MM.1S (cell line): ENCODE measurements at regions not wholly inside any gene's neighbourhood (a gene's known extent, or its start where the extent isn't known, plus 50 kb on each side); places are given as distances from the start of the nearest gene placed in this dataset.

Experiments
- DNase-seq: peaks from one replicate; pipeline ENCODE4 v3.0.0-alpha.2; 2015
- H2AFZ ChIP-seq: fragments of 300-600 bp; sonication (generic); 2 replicates; pipeline ENCODE4 v1.6.0; 2016; ENCODE audit warnings: antibody characterized with exemption, low read length
- H3F3A ChIP-seq: fragments of 300-600 bp; sonication (generic); 2 replicates; pipeline ENCODE4 v1.6.1; 2016; ENCODE audit warnings: mild to moderate bottlenecking, antibody characterized with exemption, low read length, moderate library complexity, mixed read lengths; ENCODE audit not compliant: insufficient read depth
- H3K27ac ChIP-seq: fragments of 300-600 bp; sonication (generic); 2 replicates; pipeline ENCODE4 v1.5.1; 2016; ENCODE audit warnings: mild to moderate bottlenecking, low read length
- H3K27me3 ChIP-seq: fragments of 300-600 bp; sonication (generic); replicated peaks from 2 replicates; pipeline ENCODE4 v1.6.0; 2016; ENCODE audit warnings: low read length; ENCODE audit not compliant: insufficient read depth
- H3K36me3 ChIP-seq: fragments of 300-600 bp; sonication (generic); replicated peaks from 2 replicates; pipeline ENCODE4 v1.6.1; 2016; ENCODE audit warnings: mild to moderate bottlenecking, low read length, mixed read lengths; ENCODE audit not compliant: insufficient read depth
- H3K4me1 ChIP-seq: fragments of 300-600 bp; sonication (generic); 2 replicates; pipeline ENCODE4 v1.6.1; 2016; ENCODE audit warnings: low read length, mixed read lengths
- H3K4me2 ChIP-seq: fragments of 300-600 bp; sonication (generic); 2 replicates; pipeline ENCODE4 v1.6.0; 2016; ENCODE audit warnings: low read depth, low read length
- H3K4me3 ChIP-seq: fragments of 300-600 bp; sonication (generic); 2 replicates; pipeline ENCODE4 v1.5.1; 2016; ENCODE audit warnings: low read length, mixed read lengths
- H3K79me2 ChIP-seq: fragments of 300-600 bp; sonication (generic); 2 replicates; pipeline ENCODE4 v1.6.1; 2016; ENCODE audit warnings: mixed run types, low read length, mixed read lengths
- H3K9ac ChIP-seq: fragments of 300-600 bp; sonication (generic); 2 replicates; pipeline ENCODE4 v1.6.1; 2016; ENCODE audit warnings: low read length, mixed read lengths
- H3K9me2 ChIP-seq: fragments of 300-600 bp; sonication (generic); replicated peaks from 2 replicates; pipeline ENCODE4 v1.6.1; 2016; ENCODE audit warnings: mild to moderate bottlenecking, low read length, mixed read lengths; ENCODE audit not compliant: insufficient read depth
- H3K9me3 ChIP-seq: fragments of 300-600 bp; sonication (generic); replicated peaks from 2 replicates; pipeline ENCODE4 v1.6.1; 2016; ENCODE audit warnings: mild to moderate bottlenecking, low read length, mixed read lengths; ENCODE audit not compliant: insufficient read depth
- H4K20me1 ChIP-seq: fragments of 300-600 bp; sonication (generic); 2 replicates; pipeline ENCODE4 v1.6.1; 2016; ENCODE audit warnings: mild to moderate bottlenecking, low read length, moderate library complexity, mixed read lengths; ENCODE audit not compliant: insufficient read depth
- CTCF ChIP-seq: fragments of 300-600 bp; sonication (generic); IDR thresholded peaks from 2 replicates; pipeline ENCODE4 v1.5.1; 2016; ENCODE audit warnings: antibody characterized with exemption, low read length, mixed read lengths
- EZH2 ChIP-seq: fragments of 300-600 bp; sonication (generic); optimal IDR thresholded peaks from 2 replicates; pipeline ENCODE3; 2017; ENCODE audit warnings: low read depth, mild to moderate bottlenecking, antibody characterized with exemption, low read length, mixed read lengths
- EZH2phosphoT487 ChIP-seq: fragments of 300-600 bp; sonication (generic); IDR thresholded peaks from 2 replicates; pipeline ENCODE4 v1.6.1; 2018; ENCODE audit warnings: antibody characterized with exemption, low read length

DNA sequence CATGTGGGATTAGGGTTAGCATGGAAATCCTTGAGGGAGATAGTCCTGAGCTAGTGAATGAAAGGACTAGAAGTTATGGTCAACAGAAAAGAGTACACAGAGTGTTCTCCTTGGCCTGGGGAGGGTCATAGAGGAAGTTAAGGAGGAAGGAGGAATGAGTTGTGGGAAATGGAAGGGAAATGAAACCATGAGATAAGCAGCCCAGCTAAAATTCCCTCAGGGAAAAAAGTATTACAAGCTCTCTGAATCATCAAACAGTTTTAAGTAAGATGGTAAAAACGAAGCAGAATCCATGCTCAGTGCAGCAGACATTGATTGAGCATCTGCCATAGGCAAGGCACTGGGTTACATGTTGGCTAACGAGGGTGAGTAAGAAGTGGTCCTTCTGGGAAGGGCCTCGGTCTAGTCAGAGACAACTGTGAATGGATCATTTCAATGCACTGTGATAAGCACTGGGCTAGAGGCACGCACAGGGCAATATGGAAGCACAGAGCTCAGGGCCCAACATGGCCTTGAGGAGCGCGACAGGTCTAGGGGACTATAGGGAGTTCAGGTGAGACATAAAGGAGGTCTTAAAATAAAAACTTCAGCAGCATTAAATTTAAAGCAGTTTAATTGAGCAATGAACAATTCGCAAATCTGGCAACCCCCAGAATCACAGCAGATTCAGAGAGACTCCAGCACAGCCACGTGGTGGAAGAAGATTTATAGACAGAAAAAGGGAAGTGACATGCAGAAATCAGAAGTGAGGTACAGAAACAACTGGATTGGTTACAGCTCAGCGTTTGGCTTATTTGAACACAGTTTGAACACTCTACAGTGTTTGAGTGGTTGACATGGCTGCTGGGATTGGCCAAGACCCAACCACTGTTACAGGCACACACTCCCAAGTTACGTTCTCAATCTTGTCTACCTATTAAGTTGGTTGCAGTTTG is 219.5 kb downstream of the HLX start:
- no peak for DNase-seq
- Histone ChIP-seq H3K27me3 (no peaks in the 10 kb centered on the region), H3K9me3 (no peaks in the 10 kb centered on the region), H3K79me2 (no peaks in the 10 kb centered on the region), H3K9ac (no peak overlapping the region), H3K36me3 (no peaks in the 10 kb centered on the region), H3K9me2 (no peaks in the 10 kb centered on the region), H3K4me1 (no peaks in the 10 kb centered on the region), H3K4me2 (no peak overlapping the region), H2AFZ (no peak overlapping the region), H3K27ac (no peak overlapping the region), H3K4me3 (no peak overlapping the region), H4K20me1 (no peaks in the 10 kb centered on the region), H3F3A (no peaks in the 10 kb centered on the region)
- TF ChIP-seq EZH2 (no peak), EZH2phosphoT487 (no peak), CTCF (no peak)

DNA sequence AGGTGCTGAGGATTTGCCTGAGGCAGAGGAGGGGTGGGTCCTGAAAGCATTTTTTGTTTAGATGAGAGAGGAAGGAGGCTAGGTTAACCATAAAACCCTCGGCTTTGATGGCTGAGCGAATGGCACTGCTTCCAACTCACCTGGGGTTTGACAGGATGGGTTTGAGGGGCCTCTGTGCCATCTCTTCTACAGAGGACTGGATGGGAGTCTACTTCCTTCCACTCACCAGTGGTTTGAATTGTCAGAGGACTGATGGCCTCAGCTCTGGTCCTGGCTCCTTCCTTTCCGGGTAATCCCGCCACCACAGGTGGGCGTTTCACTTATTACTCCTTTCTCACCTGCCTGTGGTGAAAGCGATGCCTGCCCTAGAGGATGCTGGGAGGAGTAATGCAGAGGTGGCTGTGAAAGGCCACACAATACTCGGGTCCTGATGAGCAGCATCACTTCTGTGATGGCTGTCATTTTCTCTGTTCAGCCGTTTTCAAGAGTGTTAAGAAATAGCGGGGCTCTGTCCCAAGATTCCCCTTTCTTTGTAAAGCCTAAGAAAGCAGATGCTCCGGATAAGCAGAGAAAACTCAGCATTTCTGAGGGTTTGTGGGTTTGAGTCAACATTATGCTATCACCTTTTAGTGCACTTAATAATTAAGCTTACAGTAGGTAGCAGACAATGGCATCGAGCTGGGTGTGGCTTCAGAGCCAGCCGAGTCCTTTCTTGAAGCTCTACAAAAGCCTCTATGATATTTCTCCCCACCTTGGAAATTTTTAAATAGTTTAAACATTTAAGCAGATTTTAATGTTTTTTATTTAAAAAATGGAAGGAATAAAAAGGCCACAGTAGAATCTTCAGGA is 220.7 kb downstream of the HLX start:
- no peak overlapping the region for H3K9ac ChIP-seq
- no peaks in the 10 kb centered on the region for H3K79me2 ChIP-seq
- H3K9me2 ChIP-seq, result no peaks in the 10 kb centered on the region
- H3K27ac ChIP-seq, result no peak overlapping the region
- no peaks in the 10 kb centered on the region for H3K4me1 ChIP-seq
- H3F3A ChIP-seq, result no peaks in the 10 kb centered on the region
- TF ChIP-seq EZH2 (no peak), CTCF (no peak), EZH2phosphoT487 (no peak)
- no peaks in the 10 kb centered on the region for H3K27me3 ChIP-seq
- no peaks in the 10 kb centered on the region for H4K20me1 ChIP-seq
- H3K4me2 ChIP-seq, result no peak overlapping the region
- no peaks in the 10 kb centered on the region for H3K9me3 ChIP-seq
- no peak overlapping the region for H2AFZ ChIP-seq
- H3K4me3 ChIP-seq, result no peak overlapping the region
- no peaks in the 10 kb centered on the region for H3K36me3 ChIP-seq
- DNase-seq, result no peak

GRCh38 chr1:221100611-221101010 is 221.4 kb downstream of the HLX start:
- H3K27ac ChIP-seq, result no peak overlapping the region
- H3K79me2 ChIP-seq, result no peaks in the 10 kb centered on the region
- no peak overlapping the region for H3K4me2 ChIP-seq
- H3K9ac ChIP-seq, result no peak overlapping the region
- H3K9me3 ChIP-seq, result no peaks in the 10 kb centered on the region
- H4K20me1 ChIP-seq, result no peaks in the 10 kb centered on the region
- no peaks in the 10 kb centered on the region for H3F3A ChIP-seq
- TF ChIP-seq EZH2phosphoT487, result no peak
- no peak for TF ChIP-seq EZH2
- no peak for TF ChIP-seq CTCF
- H3K4me1 ChIP-seq, result no peaks in the 10 kb centered on the region
- H3K27me3 ChIP-seq, result no peaks in the 10 kb centered on the region
- no peak for DNase-seq
- no peak overlapping the region for H2AFZ ChIP-seq
- H3K36me3 ChIP-seq, result no peaks in the 10 kb centered on the region
- no peak overlapping the region for H3K4me3 ChIP-seq
- no peaks in the 10 kb centered on the region for H3K9me2 ChIP-seq
